SK-N-SH treated with all-trans-retinoic acid at 6 μM for 48 hours (cell line): ENCODE measurements at regions not wholly inside any gene's neighbourhood (a gene's known extent, or its start where the extent isn't known, plus 50 kb on each side); places are given as distances from the start of the nearest gene placed in this dataset.

Source experiments
- ATAC-seq: fragments of 200-7000 bp; cut with Tn5 transposase; 3 replicates; pipeline ENCODE4 v1.9.1; 2020; ENCODE audit warnings: mild to moderate bottlenecking, moderate library complexity
- ARNTL ChIP-seq: fragments of 450-650 bp; formaldehyde crosslinking; IDR thresholded peaks from 2 replicates; pipeline ENCODE4 v1.5.0; 2020; ENCODE audit warnings: low read depth, mild to moderate bottlenecking, moderate library complexity, borderline replicate concordance
- BACH2 ChIP-seq: fragments of 250-450 bp; sonication (Bioruptor Pico); IDR thresholded peaks from 2 replicates; pipeline ENCODE4 v1.9.0; 2021; ENCODE audit warnings: mild to moderate bottlenecking, borderline replicate concordance
- CSDC2 ChIP-seq: fragments of 250-450 bp; sonication (Bioruptor Pico); IDR thresholded peaks from 2 replicates; pipeline ENCODE4 v1.5.0; 2020; ENCODE audit warnings: mild to moderate bottlenecking, moderate library complexity
- CSRNP3 ChIP-seq: fragments of 250-450 bp; sonication (Bioruptor Pico); IDR thresholded peaks from 2 replicates; pipeline ENCODE4 v1.5.1; 2021; ENCODE audit warnings: mild to moderate bottlenecking, moderate library complexity
- ESRRG ChIP-seq: fragments of 250-450 bp; sonication (Bioruptor Pico); IDR thresholded peaks from 2 replicates; pipeline ENCODE4 v1.6.1; 2021; ENCODE audit warnings: mild to moderate bottlenecking
- GLIS3 ChIP-seq: fragments of 250-450 bp; sonication (Bioruptor Pico); IDR thresholded peaks from 2 replicates; pipeline ENCODE4 v1.5.0; 2020; ENCODE audit warnings: mild to moderate bottlenecking, moderate library complexity
- ISL1 ChIP-seq: fragments of 250-450 bp; sonication (Bioruptor Pico); IDR thresholded peaks from 2 replicates; pipeline ENCODE4 v2.1.2; 2022; ENCODE audit warnings: mild to moderate bottlenecking, moderate library complexity
- OSR1 ChIP-seq: fragments of 250-450 bp; sonication (Bioruptor Pico); IDR thresholded peaks from 2 replicates; pipeline ENCODE4 v1.8.0; 2022; ENCODE audit warnings: moderate library complexity, mild to moderate bottlenecking, inconsistent platforms
- PPARA ChIP-seq: fragments of 250-450 bp; sonication (Bioruptor Pico); IDR thresholded peaks from 2 replicates; pipeline ENCODE4 v1.5.0; 2020; ENCODE audit warnings: mild to moderate bottlenecking, borderline replicate concordance
- RARB ChIP-seq: fragments of 250-450 bp; sonication (Bioruptor Pico); IDR thresholded peaks from 2 replicates; pipeline ENCODE4 v1.8.0; 2021; ENCODE audit warnings: mild to moderate bottlenecking, moderate library complexity
- SNAI2 ChIP-seq: fragments of 250-450 bp; sonication (Bioruptor Pico); IDR thresholded peaks from 2 replicates; pipeline ENCODE4 v1.5.0; 2020; ENCODE audit warnings: mild to moderate bottlenecking, moderate library complexity
- TCF4 ChIP-seq: fragments of 250-450 bp; sonication (Bioruptor Pico); IDR thresholded peaks from 2 replicates; pipeline ENCODE4 v1.8.0; 2021; ENCODE audit warnings: mild to moderate bottlenecking, moderate library complexity, borderline replicate concordance
- TOX ChIP-seq: fragments of 250-450 bp; sonication (Bioruptor Pico); IDR thresholded peaks from 2 replicates; pipeline ENCODE4 v1.8.0; 2021; ENCODE audit warnings: mild to moderate bottlenecking, moderate library complexity, borderline replicate concordance
- TSHZ2 ChIP-seq: fragments of 250-450 bp; sonication (Bioruptor Pico); IDR thresholded peaks from 2 replicates; pipeline ENCODE4 v1.5.0; 2020; ENCODE audit warnings: mild to moderate bottlenecking, moderate library complexity
- ZC3H10 ChIP-seq: fragments of 250-450 bp; sonication (Bioruptor Pico); IDR thresholded peaks from 2 replicates; pipeline ENCODE4 v1.5.1; 2021; ENCODE audit warnings: mild to moderate bottlenecking, moderate library complexity
- ZFP3 ChIP-seq: fragments of 250-450 bp; sonication (Bioruptor Pico); IDR thresholded peaks from 2 replicates; pipeline ENCODE4 v1.5.0; 2020; ENCODE audit warnings: mild to moderate bottlenecking, moderate library complexity
- ZFP30 ChIP-seq: fragments of 450-650 bp; formaldehyde crosslinking; IDR thresholded peaks from 2 replicates; pipeline ENCODE4 v1.5.0; 2022; ENCODE audit warnings: mild to moderate bottlenecking, moderate library complexity
- ZNF565 ChIP-seq: fragments of 450-650 bp; formaldehyde crosslinking; conservative IDR thresholded peaks from 2 replicates; pipeline ENCODE4 v1.5.0; 2020; ENCODE audit warnings: low read depth, mild to moderate bottlenecking, moderate library complexity
- ZNF8 ChIP-seq: fragments of 450-650 bp; formaldehyde crosslinking; IDR thresholded peaks from 2 replicates; pipeline ENCODE4 v1.5.0; 2020; ENCODE audit warnings: mild to moderate bottlenecking, moderate library complexity
- TF ChIP-seq, protein P1 (sequence below): fragments of 250-450 bp; sonication (Bioruptor Pico); IDR thresholded peaks from 2 replicates; pipeline ENCODE4 v1.8.0; 2021; ENCODE audit warnings: low read depth, mild to moderate bottlenecking, moderate library complexity, borderline replicate concordance
- TF ChIP-seq, protein P2 (sequence below): fragments of 250-450 bp; sonication (Bioruptor Pico); IDR thresholded peaks from 2 replicates; pipeline ENCODE4 v1.5.1; 2020; ENCODE audit warnings: low read depth, mild to moderate bottlenecking, moderate library complexity

DNA sequence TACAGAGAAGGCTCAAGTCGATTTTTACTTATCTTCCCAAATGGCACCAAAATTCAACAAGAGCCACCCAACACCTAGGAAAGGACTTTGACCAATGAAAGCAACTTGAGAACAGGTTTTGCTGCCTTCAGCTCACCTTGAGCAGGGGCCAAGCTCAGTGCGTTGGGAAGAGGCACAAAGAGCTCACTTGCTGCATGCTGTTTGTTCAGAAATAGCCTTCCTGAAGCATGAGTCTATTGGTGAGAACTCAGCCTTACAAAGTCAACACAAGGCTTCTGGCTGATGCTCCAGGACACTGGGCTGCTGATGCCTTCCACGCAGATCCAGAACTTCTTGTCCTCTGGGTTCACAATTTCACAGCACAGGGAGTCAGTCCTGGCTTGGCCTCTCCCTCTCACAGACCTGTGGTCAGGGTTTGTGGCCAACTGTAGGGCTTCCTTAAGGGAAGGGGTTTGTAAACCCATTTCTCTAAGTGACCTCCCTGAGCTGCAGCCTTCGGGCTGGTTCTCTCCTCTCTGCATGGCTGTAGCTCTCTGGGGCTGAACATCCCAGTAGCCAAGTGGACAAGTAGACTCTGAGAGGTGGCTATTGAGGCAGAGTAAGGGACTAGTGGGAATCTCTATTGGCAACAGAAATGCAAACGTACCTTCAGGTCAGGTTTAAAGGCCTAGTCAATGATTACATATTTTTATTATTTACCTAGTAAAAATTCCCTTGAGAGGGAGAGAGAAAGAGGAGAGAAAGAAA, 124.7 kb upstream of the GATA6 start:
- no peak for ATAC-seq
- TF ChIP-seq ESRRG (CRISPR knock-in tag) = no peak
- TF ChIP-seq ZNF8 (CRISPR knock-in tag) = no peak
- no peak for TF ChIP-seq CSDC2 (CRISPR knock-in tag)

- TF ChIP-seq GLIS3 (CRISPR knock-in tag) (no peak), SNAI2 (CRISPR knock-in tag) (no peak), TSHZ2 (no peak), ESRRG (CRISPR knock-in tag) (no peak), ZFP3 (no peak)
- ATAC-seq = no peak
These were observed 124.0 kb upstream of the GATA6 start for GRCh38 chr18:22045221-22045918.

- ATAC-seq = no peak
- TF ChIP-seq CSDC2 (CRISPR knock-in tag) (no peak), CSRNP3 (CRISPR knock-in tag) (no peak), PPARA (no peak), OSR1 (CRISPR knock-in tag) (no peak), ZNF565 (CRISPR knock-in tag) (no peak), BACH2 (CRISPR knock-in tag) (no peak), ZNF8 (CRISPR knock-in tag) (no peak), ARNTL (CRISPR knock-in tag) (no peak), TCF4 (no peak), TOX (CRISPR knock-in tag) (no peak), GLIS3 (CRISPR knock-in tag) (no peak), ZFP3 (no peak)
- TF ChIP-seq, all 23 proteins: peak for 0
These were observed 122.9 kb upstream of the GATA6 start for GRCh38 chr18:22046473-22046872.

- ATAC-seq = no peak
These were observed 121.9 kb upstream of the GATA6 start for GRCh38 chr18:22047485-22047884.

More at GRCh38 chr18:22047485-22047884, 121.9 kb upstream of the GATA6 start:
- TF ChIP-seq CSRNP3 (CRISPR knock-in tag) (no peak), ESRRG (CRISPR knock-in tag) (no peak), SNAI2 (CRISPR knock-in tag) (no peak), ZNF565 (CRISPR knock-in tag) (no peak), RARB (CRISPR knock-in tag) (no peak), ZFP3 (no peak), ZFP30 (CRISPR knock-in tag) (no peak), TSHZ2 (no peak), ARNTL (CRISPR knock-in tag) (no peak), TCF4 (no peak), ISL1 (CRISPR knock-in tag) (no peak), ZC3H10 (CRISPR knock-in tag) (no peak)
- TF ChIP-seq, protein P1, sequence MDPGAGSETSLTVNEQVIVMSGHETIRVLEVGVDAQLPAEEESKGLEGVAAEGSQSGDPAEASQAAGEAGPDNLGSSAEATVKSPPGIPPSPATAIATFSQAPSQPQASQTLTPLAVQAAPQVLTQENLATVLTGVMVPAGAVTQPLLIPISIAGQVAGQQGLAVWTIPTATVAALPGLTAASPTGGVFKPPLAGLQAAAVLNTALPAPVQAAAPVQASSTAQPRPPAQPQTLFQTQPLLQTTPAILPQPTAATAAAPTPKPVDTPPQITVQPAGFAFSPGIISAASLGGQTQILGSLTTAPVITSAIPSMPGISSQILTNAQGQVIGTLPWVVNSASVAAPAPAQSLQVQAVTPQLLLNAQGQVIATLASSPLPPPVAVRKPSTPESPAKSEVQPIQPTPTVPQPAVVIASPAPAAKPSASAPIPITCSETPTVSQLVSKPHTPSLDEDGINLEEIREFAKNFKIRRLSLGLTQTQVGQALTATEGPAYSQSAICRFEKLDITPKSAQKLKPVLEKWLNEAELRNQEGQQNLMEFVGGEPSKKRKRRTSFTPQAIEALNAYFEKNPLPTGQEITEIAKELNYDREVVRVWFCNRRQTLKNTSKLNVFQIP (CRISPR knock-in tag) = no peak
- TF ChIP-seq, protein P2, sequence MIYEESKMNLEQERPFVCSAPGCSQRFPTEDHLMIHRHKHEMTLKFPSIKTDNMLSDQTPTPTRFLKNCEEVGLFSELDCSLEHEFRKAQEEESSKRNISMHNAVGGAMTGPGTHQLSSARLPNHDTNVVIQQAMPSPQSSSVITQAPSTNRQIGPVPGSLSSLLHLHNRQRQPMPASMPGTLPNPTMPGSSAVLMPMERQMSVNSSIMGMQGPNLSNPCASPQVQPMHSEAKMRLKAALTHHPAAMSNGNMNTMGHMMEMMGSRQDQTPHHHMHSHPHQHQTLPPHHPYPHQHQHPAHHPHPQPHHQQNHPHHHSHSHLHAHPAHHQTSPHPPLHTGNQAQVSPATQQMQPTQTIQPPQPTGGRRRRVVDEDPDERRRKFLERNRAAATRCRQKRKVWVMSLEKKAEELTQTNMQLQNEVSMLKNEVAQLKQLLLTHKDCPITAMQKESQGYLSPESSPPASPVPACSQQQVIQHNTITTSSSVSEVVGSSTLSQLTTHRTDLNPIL (CRISPR knock-in tag) = no peak
